ENCODE measurements at regions not wholly inside any gene's neighbourhood (a gene's known extent, or its start where the extent isn't known, plus 50 kb on each side); places are given as distances from the start of the nearest gene placed in this dataset.

- TF ChIP-seq ZNF532 (CRISPR knock-in tag; IDR thresholded peaks at IDR 0.05; ENCODE audit: borderline replicate concordance): no peak
- no peak for TF ChIP-seq GABPB1 (CRISPR knock-in tag; IDR thresholded peaks at IDR 0.05)
Observed at GRCh38 chr5:92561411-92561959, 1019.5 kb downstream of the NR2F1-AS1 start (continued).

GRCh38 chr5:92560698-92561401 lies 1020.2 kb downstream of the NR2F1-AS1 start:
- ChIA-PET POLR2A (interaction anchor here (0.7 kb wide), 1 partner anchor 852 kb away, joined by 7 read pairs; no protein-coding TSS in a partner anchor), CTCF (interaction anchor here (0.7 to 1.2 kb wide), 2 partner anchors 43 to 325 kb away, joined by 3 read pairs; no protein-coding TSS in a partner anchor)
- DNase-seq (ENCODE audit: low spot score): no peak
- ATAC-seq: peak; percentile 75
- H3K27ac Mint-ChIP-seq: no peak overlapping the region
- no peaks in the 10 kb centered on the region for H3K27me3 Mint-ChIP-seq (ENCODE audit: low read depth)
- TF ChIP-seq RORB (CRISPR knock-in tag; IDR thresholded peaks at IDR 0.05) (no peak), CREB1 (CRISPR knock-in tag; IDR thresholded peaks at IDR 0.05) (no peak), FOXP4 (CRISPR knock-in tag; IDR thresholded peaks at IDR 0.05) (no peak), ATF6 (CRISPR knock-in tag; IDR thresholded peaks at IDR 0.05) (no peak), TCF7 (CRISPR knock-in tag; IDR thresholded peaks at IDR 0.05; ENCODE audit: low read depth) (no peak), MXD4 (CRISPR knock-in tag; IDR thresholded peaks at IDR 0.05; ENCODE audit: borderline replicate concordance) (no peak), FOXK1 (CRISPR knock-in tag; IDR thresholded peaks at IDR 0.05) (no peak), CTCF (IDR thresholded peaks at IDR 0.05) (no peak), PRRX2 (CRISPR knock-in tag; IDR thresholded peaks at IDR 0.05) (no peak), NR1H2 (CRISPR knock-in tag; IDR thresholded peaks at IDR 0.05) (no peak), ZNF532 (CRISPR knock-in tag; IDR thresholded peaks at IDR 0.05; ENCODE audit: borderline replicate concordance) (no peak), E2F1 (CRISPR knock-in tag; IDR thresholded peaks at IDR 0.05) (no peak), SP1 (CRISPR knock-in tag; conservative IDR thresholded peaks at IDR 0.05) (no peak), ERG (CRISPR knock-in tag; IDR thresholded peaks at IDR 0.05) (no peak)
- no peaks in the 10 kb centered on the region for H3K36me3 Mint-ChIP-seq
- no peak overlapping the region for H3K4me3 Mint-ChIP-seq
- peaks cover 19% of the 10 kb centered on the region for H3K4me1 Mint-ChIP-seq
- no peaks in the 10 kb centered on the region for H3K9me3 Mint-ChIP-seq
